ENCODE measurements at regions not wholly inside any gene's neighbourhood (a gene's known extent, or its start where the extent isn't known, plus 50 kb on each side); places are given as distances from the start of the nearest gene placed in this dataset.
"Not testable (repeated sequence)": the region's sequence is repeated elsewhere in the genome, so short reads cannot be mapped to it uniquely, and the experiment has no call there.

- DNase-seq (ENCODE audit: low read depth in 2 of 3, low spot score in 1 of 3), result no peak
Observed at GRCh38 chr10:64534616-64535015, 1013.4 kb downstream of the REEP3 start.

GRCh38 chr10:64535131-64535867 is 1014.1 kb downstream of the REEP3 start:
- DNase-seq (ENCODE audit: low read depth in 2 of 3, low spot score in 1 of 3), result no peak

DNA sequence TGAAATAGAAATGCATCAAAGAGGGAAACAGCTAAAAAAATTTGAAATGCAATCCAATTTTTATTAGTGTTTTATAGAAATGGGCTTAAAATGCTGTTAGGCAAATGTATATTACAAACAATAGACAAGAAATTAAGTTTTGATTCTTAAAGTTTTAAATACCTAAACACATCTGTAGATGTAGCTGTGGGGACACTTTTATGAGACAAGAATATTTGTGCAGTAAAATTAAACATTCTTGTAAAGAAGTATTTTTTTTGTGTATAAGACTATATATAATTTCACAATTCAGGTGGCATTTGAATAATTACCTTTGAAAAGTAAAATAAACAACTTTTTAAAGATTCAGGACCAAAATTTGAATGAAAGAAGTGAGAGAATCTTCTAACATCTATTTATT is 1015.9 kb downstream of the REEP3 start:
- DNase-seq (ENCODE audit: low read depth in 2 of 3, low spot score in 1 of 3), result no peak

DNA sequence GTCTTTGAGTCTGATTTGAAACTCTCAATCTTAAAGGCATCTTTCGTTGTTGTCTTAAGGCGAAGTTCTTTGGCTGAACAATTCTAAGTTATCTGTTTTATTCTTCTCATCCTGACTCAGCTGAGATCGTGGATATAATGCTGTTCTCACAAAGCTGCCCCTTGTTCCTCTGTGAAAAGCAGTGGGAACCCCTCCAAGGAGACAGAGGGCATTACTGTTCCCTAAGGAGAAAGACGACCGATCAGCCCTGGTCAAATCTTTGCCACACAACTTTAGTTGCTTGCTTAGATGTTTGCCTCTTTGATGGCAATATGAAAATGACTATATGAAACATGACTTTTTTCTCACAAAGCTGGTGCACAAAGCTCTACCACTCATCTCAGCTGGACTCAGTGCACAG is 1016.7 kb downstream of the REEP3 start:
- DNase-seq (ENCODE audit: low read depth in 2 of 3, low spot score in 1 of 3), result no peak

GRCh38 chr10:64546073-64546472 is 1024.9 kb downstream of the REEP3 start:
- no peak for DNase-seq (ENCODE audit: low read depth in 2 of 3, low spot score in 1 of 3)

DNA sequence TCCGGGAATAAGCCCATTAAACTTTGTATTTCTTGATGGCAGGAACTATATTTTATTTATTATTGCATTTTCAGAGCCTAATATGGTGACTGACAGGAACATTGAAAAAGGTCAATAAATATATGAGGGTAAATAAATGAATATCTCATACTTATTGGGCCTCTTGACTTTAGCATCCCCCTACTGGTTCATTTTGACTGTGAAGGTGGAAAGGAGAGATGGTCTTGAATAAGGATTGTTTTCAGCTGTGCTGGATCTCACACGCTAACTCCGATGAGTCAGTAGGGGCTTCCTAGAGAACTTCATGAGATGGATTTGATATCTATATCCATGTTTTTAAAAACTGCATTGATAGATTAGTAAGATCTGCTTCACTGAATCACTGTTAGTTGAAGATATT is 1026.0 kb downstream of the REEP3 start:
- DNase-seq (ENCODE audit: low read depth in 2 of 3, low spot score in 1 of 3), result no peak

- DNase-seq (ENCODE audit: low read depth in 2 of 3, low spot score in 1 of 3), result no peak
Observed at GRCh38 chr10:64555666-64556065, 1034.5 kb downstream of the REEP3 start.

GRCh38 chr10:64558094-64558835 is 1037.1 kb downstream of the REEP3 start:
- no peak for DNase-seq (ENCODE audit: low read depth in 2 of 3, low spot score in 1 of 3)

DNA sequence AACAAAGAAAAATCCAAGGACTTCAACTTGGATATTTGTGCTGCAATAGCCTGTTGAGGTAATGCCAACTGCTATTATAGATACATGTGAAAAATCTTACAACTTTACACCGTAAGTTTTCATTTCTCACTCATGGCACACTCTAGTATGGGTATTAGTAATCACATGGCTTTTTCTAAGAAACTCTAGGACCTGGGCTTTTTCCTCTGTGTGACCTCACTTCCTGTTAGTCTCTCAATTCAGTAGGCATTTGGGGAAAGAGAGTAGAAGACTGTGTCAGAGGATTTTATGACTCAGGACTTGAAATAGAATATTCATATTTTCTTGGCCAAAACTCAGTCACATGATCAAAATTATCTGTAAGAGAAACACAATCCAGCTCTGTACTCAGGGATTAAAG is 1049.9 kb downstream of the REEP3 start:
- DNase-seq (ENCODE audit: low read depth in 2 of 3, low spot score in 1 of 3), result no peak

DNA sequence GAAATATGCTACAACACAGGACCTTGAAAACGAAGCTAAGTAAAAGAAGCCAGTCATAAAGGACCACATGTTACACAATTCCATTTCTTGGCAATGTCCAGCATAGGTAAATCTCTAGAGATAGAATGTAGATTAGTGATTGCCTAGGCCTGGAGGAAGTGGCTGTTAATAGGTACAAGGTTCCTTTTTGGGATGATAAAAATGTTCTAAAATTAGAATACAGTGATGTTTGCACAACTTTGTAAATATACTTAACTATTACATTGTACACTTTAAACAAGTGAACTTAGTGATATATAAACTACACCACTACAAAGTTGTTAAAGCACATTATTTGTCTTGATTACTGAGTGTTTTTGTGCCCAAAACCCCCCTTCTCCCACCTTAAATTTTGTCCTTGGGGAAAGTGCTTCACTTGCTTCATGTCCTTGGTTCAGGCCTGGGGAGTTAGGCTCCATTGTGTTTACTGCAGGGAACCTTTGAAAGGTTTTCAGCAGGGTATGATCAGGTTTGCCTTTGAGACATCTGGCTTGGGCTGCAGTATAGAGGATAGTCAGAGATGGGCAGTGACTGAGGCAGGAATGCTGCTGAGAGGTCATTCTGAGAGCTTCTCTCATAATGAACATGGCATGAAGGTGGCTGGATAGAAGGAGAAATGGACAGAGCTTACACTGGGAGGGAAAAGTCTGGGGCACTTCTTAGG is 1052.6 kb downstream of the REEP3 start:
- DNase-seq (ENCODE audit: low read depth in 2 of 3, low spot score in 1 of 3), result no peak

DNA sequence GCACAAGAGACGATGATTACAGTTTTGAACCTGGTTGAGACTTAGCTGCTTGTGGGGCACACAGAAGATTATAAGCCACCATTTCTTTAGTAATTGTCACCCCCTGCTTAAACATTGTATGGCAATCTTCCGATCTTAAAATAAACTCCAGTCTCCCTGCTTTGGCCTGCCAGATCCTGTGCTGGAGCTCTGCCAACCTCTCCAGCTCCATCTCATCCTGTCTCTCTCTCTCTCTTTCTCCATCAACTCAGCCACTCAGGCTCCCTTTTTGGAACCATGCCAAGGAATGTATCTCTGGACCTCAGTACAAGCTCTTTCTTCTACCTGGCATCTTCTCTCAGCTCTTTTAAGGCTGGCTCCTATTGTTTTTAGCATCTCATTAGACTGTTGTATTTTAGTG is 1053.2 kb downstream of the REEP3 start:
- no peak for DNase-seq (ENCODE audit: low read depth in 2 of 3, low spot score in 1 of 3)

DNA sequence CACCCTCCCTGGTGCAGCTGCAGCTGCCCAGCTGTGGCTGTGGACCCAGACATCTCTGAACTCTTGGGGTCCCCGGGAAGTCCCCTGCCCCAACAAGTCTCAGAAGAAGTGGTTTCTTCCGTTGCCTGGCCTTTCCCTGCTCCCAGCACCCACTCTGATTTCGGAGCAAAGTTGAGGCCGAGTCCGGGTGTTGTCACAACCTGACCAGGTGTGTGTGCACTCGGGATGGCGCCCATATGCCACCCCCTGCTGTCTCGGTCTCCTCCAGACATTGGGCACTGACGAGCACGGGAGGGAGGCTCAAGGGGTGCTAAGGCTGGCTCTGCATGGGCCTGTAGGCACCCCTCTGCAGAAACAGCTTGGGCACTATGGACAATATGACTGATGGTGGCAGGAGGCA is 1055.3 kb downstream of the REEP3 start:
- no peak for DNase-seq (ENCODE audit: low read depth in 2 of 3, low spot score in 1 of 3)

- DNase-seq (ENCODE audit: low read depth in 2 of 3, low spot score in 1 of 3), result not testable (repeated sequence)
Observed at GRCh38 chr10:64578757-64579156, 1057.6 kb downstream of the REEP3 start.

DNA sequence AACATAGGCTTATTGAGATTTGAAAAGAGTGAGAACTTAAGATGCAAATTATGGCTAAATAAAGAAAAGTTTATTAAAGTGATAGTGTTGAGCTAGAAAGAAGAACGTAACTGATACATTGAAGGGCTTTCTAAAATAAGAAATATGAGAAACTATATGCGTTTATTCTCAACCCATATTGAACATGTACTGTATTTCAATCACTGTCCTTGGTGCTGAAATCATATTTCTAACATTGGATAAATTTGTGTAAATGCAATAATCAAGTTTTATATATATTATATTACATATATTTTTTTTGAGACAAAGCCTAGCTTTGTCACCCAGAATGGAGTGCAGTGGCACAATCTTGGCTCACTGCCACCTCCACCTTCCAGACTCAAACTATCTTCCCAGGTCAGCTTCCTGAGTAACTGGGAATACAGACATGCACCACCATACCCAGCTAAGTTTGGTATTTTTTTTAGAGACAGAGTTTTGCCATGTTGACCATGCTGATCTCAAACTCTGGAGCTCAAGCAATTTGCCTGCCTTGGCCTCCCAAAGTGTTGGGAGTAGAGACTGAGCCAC is 1065.8 kb downstream of the REEP3 start:
- DNase-seq (ENCODE audit: low read depth in 2 of 3, low spot score in 1 of 3), result no peak

DNA sequence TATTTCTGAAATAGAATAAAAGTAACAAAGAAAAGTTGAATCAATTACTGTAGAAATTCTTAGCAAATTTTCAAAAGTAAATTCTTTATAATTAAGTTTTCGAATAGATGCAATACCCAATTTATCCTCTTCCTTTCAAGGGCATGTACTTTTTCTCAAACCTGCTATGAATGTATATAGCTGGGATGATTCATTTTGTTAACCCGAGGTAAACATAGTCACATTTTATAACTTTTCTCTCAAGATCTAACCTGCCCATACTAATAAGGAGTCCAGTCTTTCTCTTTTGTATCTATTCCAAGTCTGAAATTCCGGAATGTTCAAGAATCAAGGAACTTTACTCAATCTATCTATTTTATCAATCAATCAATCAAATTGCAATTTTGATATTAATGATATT is 1072.9 kb downstream of the REEP3 start:
- no peak for DNase-seq (ENCODE audit: low read depth in 2 of 3, low spot score in 1 of 3)

- no peak for DNase-seq (ENCODE audit: low read depth in 2 of 3, low spot score in 1 of 3)
Observed at GRCh38 chr10:64598600-64598999, 1077.4 kb downstream of the REEP3 start.

DNA sequence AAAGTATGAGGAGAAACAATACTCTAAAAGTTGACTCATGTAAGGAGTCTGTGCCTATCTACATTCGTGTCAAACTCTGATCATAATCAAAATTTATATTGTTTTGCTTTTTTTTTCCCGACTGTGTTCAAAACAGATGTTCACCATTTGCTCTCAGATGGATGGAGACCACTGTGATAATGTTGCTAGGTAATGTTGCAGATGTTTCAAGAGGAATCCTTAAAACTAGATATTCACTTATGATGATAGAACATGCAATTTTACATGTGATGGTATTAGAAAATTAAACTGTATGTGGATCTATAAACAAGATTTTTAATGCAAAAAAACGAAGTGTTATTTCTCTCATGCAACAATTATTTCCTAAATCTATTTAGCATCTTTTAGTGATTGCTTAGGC is 1080.1 kb downstream of the REEP3 start:
- no peak for DNase-seq (ENCODE audit: low read depth in 2 of 3, low spot score in 1 of 3)

DNA sequence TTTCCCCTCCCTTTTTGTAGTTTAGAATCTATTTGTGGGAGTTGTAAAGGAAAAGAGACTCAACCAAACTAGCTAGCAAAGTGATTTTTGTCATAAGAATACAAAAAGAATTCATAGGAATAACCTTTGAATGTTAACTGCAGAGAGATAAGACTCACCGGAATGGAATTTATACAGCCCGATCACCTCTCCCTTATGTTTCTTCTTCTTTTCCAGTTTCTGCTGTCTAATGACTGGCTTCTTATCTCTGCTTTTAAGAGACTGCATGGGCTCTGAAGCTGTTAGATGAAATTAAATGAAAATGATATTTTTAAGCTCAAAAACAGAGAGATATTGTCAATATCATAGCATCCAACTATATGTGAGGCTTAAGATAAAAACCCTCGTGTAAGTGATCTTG is 1095.9 kb downstream of the REEP3 start:
- DNase-seq (ENCODE audit: low read depth in 2 of 3, low spot score in 1 of 3), result no peak

DNA sequence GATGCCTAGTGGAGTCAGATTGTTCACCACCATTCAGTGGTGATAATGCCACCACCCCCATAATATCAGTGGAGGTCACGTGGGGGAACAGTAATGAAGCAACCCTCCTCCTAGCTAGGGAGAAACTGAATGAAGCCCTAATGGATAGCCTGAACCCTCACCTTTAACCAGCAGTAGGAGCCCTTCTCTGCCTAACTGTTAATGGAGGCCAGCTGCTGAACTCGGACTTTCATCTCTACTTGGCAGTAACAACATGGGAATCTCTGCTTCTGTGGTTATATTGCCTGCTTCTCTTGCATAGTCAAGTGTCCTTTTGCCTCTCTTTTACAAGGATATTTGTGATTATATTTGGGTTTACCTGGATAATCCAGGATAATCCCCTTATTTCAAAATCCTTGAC is 1097.9 kb downstream of the REEP3 start:
- DNase-seq (ENCODE audit: low read depth in 2 of 3, low spot score in 1 of 3), result no peak

GRCh38 chr10:64626924-64627323 is 1105.7 kb downstream of the REEP3 start:
- DNase-seq (ENCODE audit: low read depth in 2 of 3, low spot score in 1 of 3), result no peak

DNA sequence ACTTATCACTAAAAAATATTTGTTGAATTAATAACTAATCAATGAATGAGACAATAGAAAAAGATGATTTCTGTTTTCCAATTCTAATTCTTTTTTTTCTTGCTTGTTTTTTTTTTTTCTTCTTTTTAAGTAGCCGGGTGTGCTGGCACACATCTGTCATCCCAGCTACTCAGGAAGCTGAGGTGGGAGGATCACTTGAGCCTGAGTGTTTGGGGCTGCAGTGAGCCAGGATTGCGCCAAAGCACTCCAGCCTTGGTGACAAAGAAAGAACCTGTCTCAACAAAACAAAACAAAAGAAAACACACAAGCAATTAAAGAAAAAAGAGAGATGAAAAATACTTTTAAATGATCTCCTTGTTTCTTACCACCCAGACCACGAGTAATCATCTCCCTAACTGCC is 1109.3 kb downstream of the REEP3 start:
- no peak for DNase-seq (ENCODE audit: low read depth in 2 of 3, low spot score in 1 of 3)

GRCh38 chr10:64635906-64636305 is 1114.7 kb downstream of the REEP3 start:
- DNase-seq (ENCODE audit: low read depth in 2 of 3, low spot score in 1 of 3), result no peak
